ENCODE measurements at regions not wholly inside any gene's neighbourhood (a gene's known extent, or its start where the extent isn't known, plus 50 kb on each side); places are given as distances from the start of the nearest gene placed in this dataset.

GRCh38 chr5:165757791-165758190, 2252.4 kb downstream of the MAT2B start (continued):
- no peak for TF ChIP-seq E2F8 (IDR thresholded peaks at IDR 0.05; ENCODE audit: low read depth, partially characterized antibody)
- TF ChIP-seq KAT2A (conservative IDR thresholded peaks at IDR 0.05; ENCODE audit: control insufficient read depth, low read depth, low read length): no peak
- no peak for TF ChIP-seq PAX5 (IDR thresholded peaks at IDR 0.05; ENCODE audit: borderline replicate concordance, low read depth, low read length)
- no peak for TF ChIP-seq TARDBP (IDR thresholded peaks at IDR 0.05; ENCODE audit: borderline replicate concordance)
- no peak for TF ChIP-seq NFYA (IDR thresholded peaks at IDR 0.05; ENCODE audit: borderline replicate concordance, low read depth, low read length)
- no peak for TF ChIP-seq LARP7 (IDR thresholded peaks at IDR 0.05)
- no peak for TF ChIP-seq MYB (IDR thresholded peaks at IDR 0.05; ENCODE audit: borderline replicate concordance, low read depth, low read length)
- TF ChIP-seq ZBTB4 (CRISPR knock-in tag; IDR thresholded peaks at IDR 0.05): no peak

Data from GM12878 (cell line).